Activated CD8-positive, alpha-beta memory T cell treated with anti-CD3 and anti-CD28 coated beads for 36 hours (primary cell): ENCODE measurements at regions not wholly inside any gene's neighbourhood (a gene's known extent, or its start where the extent isn't known, plus 50 kb on each side); places are given as distances from the start of the nearest gene placed in this dataset.

ENCODE experiments used
- CTCF ChIA-PET: fragments of 350-600 bp; sonication (Branson Sonifier 250); formaldehyde crosslinking; loops from one replicate; lab custom pipeline; 2021; ENCODE audit warnings: antibody characterized with exemption; lab: Charles Lee
- POLR2A ChIA-PET: fragments of 350-600 bp; sonication (Branson Sonifier 250); formaldehyde crosslinking; loops from one replicate; lab custom pipeline; 2021; ENCODE audit warnings: antibody characterized with exemption; lab: Charles Lee

- ChIA-PET CTCF (no interaction called here), POLR2A (no interaction called here)
Observed at GRCh38 chrY:19405598-19405997, 338.9 kb downstream of the KDM5D start.

GRCh38 chrY:19392876-19393275 is 351.6 kb downstream of the KDM5D start:
- ChIA-PET POLR2A (no interaction called here), CTCF (interaction anchor here (0.7 kb wide), 1 partner anchor 58 kb away, joined by 6 read pairs; no protein-coding TSS in a partner anchor)

GRCh38 chrY:19391922-19392321 is 352.6 kb downstream of the KDM5D start:
- CTCF ChIA-PET, result no interaction called here
- POLR2A ChIA-PET, result no interaction called here

- CTCF ChIA-PET, result no interaction called here
- POLR2A ChIA-PET, result no interaction called here
Observed at GRCh38 chrY:19365321-19365720, 379.2 kb downstream of the KDM5D start.

GRCh38 chrY:19357249-19357648 is 387.3 kb downstream of the KDM5D start:
- ChIA-PET POLR2A (no interaction called here), CTCF (no interaction called here)

- POLR2A ChIA-PET, result no interaction called here
- CTCF ChIA-PET, result no interaction called here
Observed at GRCh38 chrY:19356735-19357134, 387.8 kb downstream of the KDM5D start.

- ChIA-PET CTCF (no interaction called here), POLR2A (no interaction called here)
Observed at GRCh38 chrY:19354857-19355173, 389.7 kb downstream of the KDM5D start.

GRCh38 chrY:19354061-19354856 is 390.3 kb downstream of the KDM5D start:
- POLR2A ChIA-PET, result no interaction called here

GRCh38 chrY:19351616-19352015 is 392.9 kb downstream of the KDM5D start:
- POLR2A ChIA-PET, result no interaction called here
- CTCF ChIA-PET, result no interaction called here

More at GRCh38 chrY:19354061-19354856, 390.3 kb downstream of the KDM5D start:
- CTCF ChIA-PET, result no interaction called here

GRCh38 chrY:19321701-19322100 is 422.8 kb downstream of the KDM5D start:
- ChIA-PET CTCF (no interaction called here), POLR2A (no interaction called here)

GRCh38 chrY:19319135-19319534 is 425.4 kb downstream of the KDM5D start:
- CTCF ChIA-PET, result no interaction called here
- POLR2A ChIA-PET, result no interaction called here

GRCh38 chrY:19317271-19317987 is 427.1 kb downstream of the KDM5D start:
- ChIA-PET CTCF (interaction anchor here (0.7 kb wide), 1 partner anchor 12 kb away, joined by 3 read pairs; no protein-coding TSS in a partner anchor), POLR2A (no interaction called here)

GRCh38 chrY:19307627-19308026 is 436.9 kb downstream of the KDM5D start:
- ChIA-PET CTCF (no interaction called here), POLR2A (no interaction called here)

- ChIA-PET POLR2A (no interaction called here), CTCF (no interaction called here)
Observed at GRCh38 chrY:19303136-19303535, 441.4 kb downstream of the KDM5D start.

GRCh38 chrY:19290925-19291324 is 453.6 kb downstream of the KDM5D start:
- POLR2A ChIA-PET, result no interaction called here

GRCh38 chrY:19274076-19274475 is 470.4 kb downstream of the KDM5D start:
- ChIA-PET POLR2A (no interaction called here), CTCF (no interaction called here)

More at GRCh38 chrY:19290925-19291324, 453.6 kb downstream of the KDM5D start:
- CTCF ChIA-PET, result no interaction called here

GRCh38 chrY:19268331-19268730 is 476.2 kb downstream of the KDM5D start:
- CTCF ChIA-PET, result no interaction called here

GRCh38 chrY:19265404-19265803 is 479.1 kb downstream of the KDM5D start:
- ChIA-PET POLR2A (no interaction called here), CTCF (no interaction called here)

More at GRCh38 chrY:19268331-19268730, 476.2 kb downstream of the KDM5D start:
- POLR2A ChIA-PET, result no interaction called here

GRCh38 chrY:19262310-19262709 is 482.2 kb downstream of the KDM5D start:
- CTCF ChIA-PET, result no interaction called here
- POLR2A ChIA-PET, result no interaction called here

GRCh38 chrY:19232276-19232994 is 458.9 kb upstream of the HSFY2 start:
- CTCF ChIA-PET, result no interaction called here
- POLR2A ChIA-PET, result no interaction called here
